ENCODE measurements at regions not wholly inside any gene's neighbourhood (a gene's known extent, or its start where the extent isn't known, plus 50 kb on each side); places are given as distances from the start of the nearest gene placed in this dataset.

- CTCF ChIA-PET = no interaction called here
- Histone ChIP-seq H3K27me3 (ENCODE audit: insufficient read depth, low read length) (no peaks in the 10 kb centered on the region), H3K4me3 (replicated peaks in 1 of 2; ENCODE audit: low read depth in 1 of 2, low read length in 2 of 2) (no peak overlapping the region), H2AFZ (ENCODE audit: low read depth, low read length, poor library complexity, severe bottlenecking) (no peak overlapping the region), H3K9me3 (ENCODE audit: control insufficient read depth in 1 of 2, insufficient read depth in 1 of 2, low read depth in 1 of 2, low read length in 2 of 2) (peaks cover 18 to 23% of the 10 kb centered on the region in 2 experiments; a peak in 3 of 4 replicates), H3K4me1 (ENCODE audit: control insufficient read depth in 1 of 2, insufficient read depth in 2 of 2, low read length in 2 of 2) (no peaks in the 10 kb centered on the region), H3K36me3 (ENCODE audit: control insufficient read depth in 1 of 2, insufficient read depth in 2 of 2, low read length in 2 of 2) (no peaks in the 10 kb centered on the region; a peak in 1 of 4 replicates), H3K27ac (ENCODE audit: low read depth, low read length) (no peak overlapping the region), H3K4me2 (ENCODE audit: low read length) (no peak overlapping the region), H3K9me2 (ENCODE audit: insufficient read depth) (no peaks in the 10 kb centered on the region), H3K79me2 (ENCODE audit: insufficient read depth, low read length) (no peaks in the 10 kb centered on the region), H3K9ac (ENCODE audit: low read length) (no peak overlapping the region), H4K20me1 (ENCODE audit: insufficient read depth) (no peaks in the 10 kb centered on the region)
- intact Hi-C loops (cut with micrococcal nuclease) = no loop called here
- no peak for TF ChIP-seq ZBTB33 (IDR thresholded peaks at IDR 0.05; ENCODE audit: extremely low read depth, insufficient replicate concordance, low read length)
- TF ChIP-seq SP1 (IDR thresholded peaks at IDR 0.05; ENCODE audit: low read depth) = no peak
- TF ChIP-seq SIN3A (IDR thresholded peaks at IDR 0.05; ENCODE audit: low read depth) = no peak
- no peak for TF ChIP-seq CTCF (IDR thresholded peaks at IDR 0.05 in 2 of 3, conservative IDR thresholded peaks at IDR 0.05 in 1 of 3; ENCODE audit: borderline replicate concordance in 1 of 3, insufficient read depth in 1 of 3, low read depth in 2 of 3, low read length in 2 of 3)
- no peak for TF ChIP-seq EZH2 (IDR thresholded peaks at IDR 0.05)
- no peak for TF ChIP-seq FOSL1 (IDR thresholded peaks at IDR 0.05; ENCODE audit: low read depth)
- TF ChIP-seq YY1 (IDR thresholded peaks at IDR 0.05; ENCODE audit: extremely low read depth, insufficient replicate concordance, low read depth, low read length) = no peak
- DNase-seq (ENCODE audit: low read depth, low spot score) (no peak), ATAC-seq (no peak)
- POLR2A ChIA-PET = no interaction called here
- no TSS peak for BruUV-seq (replicated peaks)
- RAD21 ChIA-PET (ENCODE audit: low non-redundant PET in 1 of 2, low total read pairs in 2 of 2, uncharacterized antibody in 2 of 2, unreplicated experiment in 2 of 2) = no interaction called here
Observed at GRCh38 chr18:43760010-43760409, 482.7 kb upstream of the SYT4 start.

Data from HCT116 (cell line).